Mesenchymal stem cell (in vitro differentiated cells and primary cell): ENCODE measurements at regions not wholly inside any gene's neighbourhood (a gene's known extent, or its start where the extent isn't known, plus 50 kb on each side); places are given as distances from the start of the nearest gene placed in this dataset.
A peak's percentile ranks its signal among the peaks of the same experiment; 100 is the strongest.

Source experiments
- DNase-seq: peaks from one replicate; pipeline ENCODE4 v3.0.0-alpha.2; 2013
- H2AFZ ChIP-seq: one replicate; pipeline ENCODE4 v1.6.1; 2013; ENCODE audit warnings: low read depth, mild to moderate bottlenecking, control low read depth, inconsistent platforms, low read length, moderate library complexity
- H2AK5ac ChIP-seq: 2 replicates; pipeline ENCODE4 v1.6.1; 2013; ENCODE audit warnings: low read length, moderate library complexity, mild to moderate bottlenecking, inconsistent platforms; ENCODE audit not compliant: severe bottlenecking
- H2BK120ac ChIP-seq: one replicate; pipeline ENCODE4 v1.6.1; 2013; ENCODE audit warnings: low read depth, mild to moderate bottlenecking, inconsistent platforms, low read length, moderate library complexity
- H2BK12ac ChIP-seq, 2 experiments: one replicate each; pipeline ENCODE4 v1.6.1; 2013; ENCODE audit warnings: inconsistent platforms in 2 of 2, low read length in 2 of 2, mild to moderate bottlenecking in 2 of 2, moderate library complexity in 2 of 2, control low read depth in 1 of 2
- H2BK15ac ChIP-seq: one replicate; pipeline ENCODE4 v1.6.1; 2013; ENCODE audit warnings: mild to moderate bottlenecking, low read depth, inconsistent platforms; ENCODE audit not compliant: poor library complexity, severe bottlenecking
- H2BK5ac ChIP-seq: 2 replicates; pipeline ENCODE4 v1.6.1; 2013; ENCODE audit warnings: low read depth, mild to moderate bottlenecking, low read length, control low read depth, inconsistent platforms; ENCODE audit not compliant: poor library complexity, severe bottlenecking
- H3K14ac ChIP-seq, 2 experiments: one replicate each; pipeline ENCODE4 v1.6.1; 2013; ENCODE audit warnings: inconsistent platforms in 2 of 2, low read length in 2 of 2, control low read depth in 1 of 2, mild to moderate bottlenecking in 1 of 2, moderate library complexity in 1 of 2
- H3K18ac ChIP-seq, 2 experiments: one replicate each; pipeline ENCODE4 v1.6.1; 2013; ENCODE audit warnings: inconsistent platforms in 2 of 2, low read length in 2 of 2, control low read depth in 1 of 2, low read depth in 1 of 2, mild to moderate bottlenecking in 1 of 2
- H3K23ac ChIP-seq, 2 experiments: one replicate each; pipeline ENCODE4 v1.6.1; 2013; ENCODE audit warnings: inconsistent platforms in 2 of 2, low read length in 2 of 2, mild to moderate bottlenecking in 2 of 2, moderate library complexity in 2 of 2, control low read depth in 1 of 2
- H3K27ac ChIP-seq: 2 replicates; pipeline ENCODE4 v1.5.1; 2013; ENCODE audit warnings: mild to moderate bottlenecking, moderate library complexity, low read length, control low read depth, inconsistent platforms; ENCODE audit not compliant: poor library complexity, severe bottlenecking
- H3K27me3 ChIP-seq, 2 experiments: 2 replicates each; pipeline versions ENCODE4 v1.6.1 to v1.7.0; 2013; ENCODE audit warnings: low read length in 2 of 2, mild to moderate bottlenecking in 2 of 2, moderate library complexity in 2 of 2, control low read depth in 1 of 2, inconsistent platforms in 1 of 2; ENCODE audit not compliant: control insufficient read depth in 1 of 2, insufficient read depth in 1 of 2
- H3K36me3 ChIP-seq, 2 experiments: 2 replicates each; pipeline versions ENCODE4 v1.6.1 to v1.7.0; 2013; ENCODE audit warnings: low read length in 2 of 2, control low read depth in 1 of 2, inconsistent platforms in 1 of 2, low read depth in 1 of 2, mild to moderate bottlenecking in 1 of 2; ENCODE audit not compliant: insufficient read depth in 2 of 2, control insufficient read depth in 1 of 2
- H3K4ac ChIP-seq, 2 experiments: one replicate each; pipeline ENCODE4 v1.6.1; 2013; ENCODE audit warnings: inconsistent platforms in 2 of 2, low read length in 2 of 2, mild to moderate bottlenecking in 2 of 2, moderate library complexity in 2 of 2, control low read depth in 1 of 2, low read depth in 1 of 2
- H3K4me1 ChIP-seq: 2 replicates; pipeline ENCODE4 v1.6.1; 2013; ENCODE audit warnings: low read depth, low read length, control low read depth; ENCODE audit not compliant: control insufficient read depth, insufficient read depth
- H3K4me2 ChIP-seq: 2 replicates; pipeline ENCODE4 v1.6.1; 2013; ENCODE audit warnings: low read length, mild to moderate bottlenecking, inconsistent platforms; ENCODE audit not compliant: poor library complexity, severe bottlenecking
- H3K4me3 ChIP-seq, 2 experiments: 2 replicates each; pipeline versions ENCODE4 v1.5.1 to v1.7.0; 2013; ENCODE audit warnings: low read length in 2 of 2, mild to moderate bottlenecking in 2 of 2, control low read depth in 1 of 2, low read depth in 1 of 2; ENCODE audit not compliant: insufficient read depth in 1 of 2
- H3K79me1 ChIP-seq: replicated peaks from 2 replicates; pipeline ENCODE4 v1.6.1; 2013; ENCODE audit warnings: mild to moderate bottlenecking, control low read depth, low read length, inconsistent platforms; ENCODE audit not compliant: poor library complexity, severe bottlenecking
- H3K9ac ChIP-seq: 2 replicates; pipeline ENCODE4 v1.7.0; 2013; ENCODE audit warnings: mild to moderate bottlenecking, low read length, moderate library complexity
- H3K9me3 ChIP-seq: 2 replicates; pipeline ENCODE4 v1.7.0; 2013; ENCODE audit warnings: mild to moderate bottlenecking, low read length; ENCODE audit not compliant: control insufficient read depth
- H4K8ac ChIP-seq: one replicate; pipeline ENCODE4 v1.6.1; 2013; ENCODE audit warnings: inconsistent platforms, mild to moderate bottlenecking, low read length, moderate library complexity
- H4K91ac ChIP-seq: one replicate; pipeline ENCODE4 v1.6.1; 2013; ENCODE audit warnings: mild to moderate bottlenecking, low read length, inconsistent platforms
- WGBS: methylation state at CpG from one replicate; pipeline ENCODE4 v1.1.7; 2013; ENCODE audit warnings: mixed read lengths; 5-methylcytosine and 5-hydroxymethylcytosine counted together

- no peaks in the 10 kb centered on the region for H3K79me1 ChIP-seq
- H3K27ac ChIP-seq = no peak overlapping the region
- no peak overlapping the region for H3K4me2 ChIP-seq
- no peak for DNase-seq
- peak overlapping the region in 1 of 2 experiments; percentile 12 for H3K4me3 ChIP-seq
- H3K14ac ChIP-seq = no peak overlapping the region
- no peaks in the 10 kb centered on the region for H3K9me3 ChIP-seq
- H4K91ac ChIP-seq = no peak overlapping the region
- no peak overlapping the region for H2AK5ac ChIP-seq
- H3K23ac ChIP-seq = no peak overlapping the region
- H2BK12ac ChIP-seq = no peak overlapping the region
- H2AFZ ChIP-seq = no peak overlapping the region
- H4K8ac ChIP-seq = no peak overlapping the region
- peak overlapping the region; percentile 17 for H3K9ac ChIP-seq
- no peaks in the 10 kb centered on the region for H3K36me3 ChIP-seq
- no peak overlapping the region for H2BK120ac ChIP-seq
- H2BK5ac ChIP-seq = no peak overlapping the region
- no peak overlapping the region for H3K4ac ChIP-seq
- no peaks in the 10 kb centered on the region for H3K27me3 ChIP-seq
- H3K4me1 ChIP-seq = no peaks in the 10 kb centered on the region
- no peak overlapping the region for H3K18ac ChIP-seq
- no peak overlapping the region for H2BK15ac ChIP-seq
Measured at GRCh38 chr7:89401099-89401498, 605.6 kb upstream of the TEX47 start.

- Histone ChIP-seq H3K36me3 (no peaks in the 10 kb centered on the region), H4K8ac (no peak overlapping the region), H2BK12ac (no peak overlapping the region), H3K4me1 (no peaks in the 10 kb centered on the region), H3K14ac (no peak overlapping the region), H3K9me3 (no peaks in the 10 kb centered on the region), H2BK5ac (no peak overlapping the region), H3K4me3 (peak overlapping the region in 1 of 2 experiments; percentile 12), H2BK15ac (no peak overlapping the region), H3K4ac (no peak overlapping the region), H3K27me3 (no peaks in the 10 kb centered on the region), H2AFZ (no peak overlapping the region), H3K18ac (no peak overlapping the region), H2AK5ac (no peak overlapping the region), H3K23ac (no peak overlapping the region), H3K27ac (no peak overlapping the region), H3K79me1 (no peaks in the 10 kb centered on the region), H2BK120ac (no peak overlapping the region), H3K4me2 (no peak overlapping the region), H4K91ac (no peak overlapping the region), H3K9ac (peak overlapping the region; percentile 17)
- 83% methylated on average over 2 of the region's 4 CpGs for WGBS
- no peak for DNase-seq
Measured at GRCh38 chr7:89401690-89402089, 606.2 kb upstream of the TEX47 start.

- no peaks in the 10 kb centered on the region for H3K9me3 ChIP-seq
- no peaks in the 10 kb centered on the region for H3K79me1 ChIP-seq
- no peak overlapping the region for H3K9ac ChIP-seq
- no peak overlapping the region for H3K27ac ChIP-seq
- H3K18ac ChIP-seq = no peak overlapping the region
- no peak for DNase-seq
- no peak overlapping the region for H2AFZ ChIP-seq
- no peak overlapping the region for H2BK12ac ChIP-seq
- H3K4ac ChIP-seq = no peak overlapping the region
- H3K23ac ChIP-seq = no peak overlapping the region
- H4K8ac ChIP-seq = no peak overlapping the region
- no peak overlapping the region for H3K14ac ChIP-seq
- no peaks in the 10 kb centered on the region for H3K4me1 ChIP-seq
- H3K4me3 ChIP-seq = no peak overlapping the region
- no peaks in the 10 kb centered on the region for H3K36me3 ChIP-seq
- no peak overlapping the region for H2BK15ac ChIP-seq
- no peak overlapping the region for H4K91ac ChIP-seq
- no peak overlapping the region for H3K4me2 ChIP-seq
- no peak overlapping the region for H2BK120ac ChIP-seq
- H3K27me3 ChIP-seq = no peaks in the 10 kb centered on the region
- no peak overlapping the region for H2AK5ac ChIP-seq
- H2BK5ac ChIP-seq = no peak overlapping the region
Measured at GRCh38 chr7:89451911-89452310, 656.4 kb upstream of the TEX47 start.

GRCh38 chr7:89456556-89456955 lies 661.0 kb upstream of the TEX47 start:
- no peak overlapping the region for H3K4me2 ChIP-seq
- no peaks in the 10 kb centered on the region for H3K9me3 ChIP-seq
- no peaks in the 10 kb centered on the region for H3K36me3 ChIP-seq
- no peak overlapping the region for H2BK12ac ChIP-seq
- H3K18ac ChIP-seq = no peak overlapping the region
- H3K4me1 ChIP-seq = no peaks in the 10 kb centered on the region
- no peak overlapping the region for H4K8ac ChIP-seq
- H4K91ac ChIP-seq = no peak overlapping the region
- H3K79me1 ChIP-seq = no peaks in the 10 kb centered on the region
- no peak overlapping the region for H2BK15ac ChIP-seq
- no peak overlapping the region for H2BK120ac ChIP-seq
- H3K23ac ChIP-seq = no peak overlapping the region
- H3K4ac ChIP-seq = no peak overlapping the region
- H3K27ac ChIP-seq = no peak overlapping the region
- H2BK5ac ChIP-seq = no peak overlapping the region
- H2AK5ac ChIP-seq = no peak overlapping the region
- no peak overlapping the region for H3K9ac ChIP-seq
- no CpG with 5 or more reads among the region's 1 CpG for WGBS
- no peaks in the 10 kb centered on the region for H3K27me3 ChIP-seq
- no peak overlapping the region for H2AFZ ChIP-seq
- H3K4me3 ChIP-seq = no peak overlapping the region
- no peak for DNase-seq
- H3K14ac ChIP-seq = no peak overlapping the region
